GM12872 (cell line): ENCODE measurements at regions not wholly inside any gene's neighbourhood (a gene's known extent, or its start where the extent isn't known, plus 50 kb on each side); places are given as distances from the start of the nearest gene placed in this dataset.

Source experiments
- CTCF ChIP-seq: IDR thresholded peaks from 3 replicates; pipeline ENCODE4 v1.5.1; 2011; ENCODE audit warnings: low read depth, mild to moderate bottlenecking, low read length, moderate library complexity; ENCODE audit not compliant: insufficient read depth

DNA sequence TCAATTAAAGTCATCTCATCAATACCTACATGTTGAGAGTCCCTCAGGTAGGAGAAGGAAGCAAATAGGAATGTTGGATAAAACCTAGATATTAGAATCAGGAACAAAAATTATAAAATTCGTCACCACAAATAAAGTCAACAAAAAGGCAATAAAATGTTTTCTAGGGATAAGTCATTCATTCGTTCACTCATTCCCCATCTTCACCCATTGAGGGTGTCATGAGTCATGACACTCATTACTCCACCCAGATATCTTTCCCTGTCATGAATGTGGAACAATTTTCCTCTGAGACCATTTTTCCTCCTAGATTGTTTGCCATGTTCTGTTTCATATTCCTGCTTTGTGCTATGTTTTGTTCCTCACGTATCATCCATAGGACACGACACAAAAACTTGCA, 50.9 kb upstream of the OLIG3 start:
- TF ChIP-seq CTCF, result no peak

DNA sequence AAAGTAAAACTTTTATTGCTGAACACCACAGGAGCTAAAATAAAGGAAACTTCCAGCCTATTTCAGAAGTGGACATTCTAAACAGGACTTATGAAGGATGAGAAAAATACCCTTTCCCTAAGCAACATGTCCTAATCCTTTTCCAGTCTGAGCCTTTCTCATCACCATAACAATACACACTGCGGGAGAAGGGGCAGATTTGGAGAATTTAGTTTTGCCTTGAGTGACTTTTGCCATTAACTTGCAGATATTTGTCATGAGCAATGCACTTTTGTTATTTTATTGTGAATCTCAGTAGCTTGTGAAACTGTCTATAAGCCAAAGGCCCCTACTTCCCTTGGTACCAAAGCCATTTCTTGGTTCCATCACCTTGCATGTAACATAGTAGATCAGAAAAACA, 53.0 kb upstream of the OLIG3 start:
- TF ChIP-seq CTCF, result no peak

DNA sequence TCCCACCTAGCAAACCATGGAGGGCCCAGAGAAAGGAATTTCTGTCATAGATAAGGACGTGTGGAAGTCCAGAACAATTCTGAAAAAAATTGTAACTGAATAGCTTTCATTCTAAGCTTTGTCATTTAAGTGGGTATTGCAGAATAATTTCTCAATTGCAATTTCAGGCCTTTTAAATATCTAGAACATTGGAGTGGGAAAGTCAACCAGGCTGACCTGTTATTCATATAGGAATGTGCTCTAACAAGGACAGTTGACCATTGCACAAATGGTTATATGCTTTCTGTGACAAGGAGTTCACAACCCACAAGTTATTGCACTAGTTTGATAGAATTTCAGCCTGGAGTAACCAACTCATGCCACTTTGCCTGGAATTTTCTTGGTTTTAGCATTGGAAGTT, 53.4 kb upstream of the OLIG3 start:
- no peak for TF ChIP-seq CTCF

DNA sequence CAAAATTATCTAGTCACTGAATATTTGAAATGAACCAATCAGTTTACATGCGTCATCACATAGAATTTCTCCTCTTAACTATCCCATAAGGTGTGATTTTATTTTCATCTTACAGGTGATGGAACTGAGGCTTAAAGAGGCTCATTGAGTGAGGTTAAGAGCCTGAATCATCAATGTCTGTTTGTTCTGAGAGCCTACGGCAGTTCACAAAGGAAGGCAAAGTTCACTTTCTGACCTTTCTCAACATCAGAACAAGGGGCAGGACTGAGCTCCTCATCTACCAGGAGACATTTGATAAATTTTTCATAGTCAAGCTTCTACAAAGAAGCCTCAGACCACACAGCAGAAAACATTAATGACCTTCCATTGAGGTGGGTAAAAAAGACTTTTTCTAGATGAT, 54.9 kb upstream of the OLIG3 start:
- no peak for TF ChIP-seq CTCF

GRCh38 chr6:137550535-137550934, 56.3 kb upstream of the OLIG3 start:
- TF ChIP-seq CTCF, result no peak

DNA sequence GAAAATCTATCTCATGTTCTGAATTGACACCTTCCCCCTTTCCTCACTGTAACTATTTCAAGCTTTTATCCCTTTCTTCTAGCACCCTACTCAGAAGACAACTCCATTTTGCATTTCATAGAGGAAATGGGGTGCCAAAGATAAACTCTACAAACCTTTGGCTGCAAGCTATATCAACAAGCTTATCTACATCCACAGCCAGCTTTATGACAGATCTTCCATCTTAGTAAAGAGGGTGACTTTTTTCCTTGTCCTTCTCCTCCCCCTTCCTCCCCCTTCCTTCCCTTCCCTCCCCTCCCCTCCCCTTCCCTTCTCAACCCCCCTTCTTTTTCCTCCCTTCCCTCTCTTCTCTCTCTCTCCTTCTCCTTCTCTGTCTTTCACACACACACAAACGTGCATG, 58.0 kb upstream of the OLIG3 start:
- no peak for TF ChIP-seq CTCF

GRCh38 chr6:137552809-137553208, 58.6 kb upstream of the OLIG3 start:
- no peak for TF ChIP-seq CTCF
